ENCODE measurements at regions not wholly inside any gene's neighbourhood (a gene's known extent, or its start where the extent isn't known, plus 50 kb on each side); places are given as distances from the start of the nearest gene placed in this dataset.
A peak's percentile ranks its signal among the peaks of the same experiment; 100 is the strongest.

- Histone ChIP-seq H3K27me3 (no peaks in the 10 kb centered on the region), H3K4me1 (no peaks in the 10 kb centered on the region), H3K36me3 (no peaks in the 10 kb centered on the region), H3K9me3 (peaks cover 0 to 20% (median 10%) of the 10 kb centered on the region in 12 donors), H3K27ac (no peak overlapping the region), H3K4me3 (no peak overlapping the region)
- intact Hi-C loops (cut with DNase I) = no loop called here
- no peak for ATAC-seq
- no peak for DNase-seq
- 78 to 89% (median 83%) methylated on average over 26 of the region's 26 CpGs for WGBS, 4 donors
- no peak for TF ChIP-seq POLR2A (IDR thresholded peaks at IDR 0.05)
- no peak for TF ChIP-seq CTCF (IDR thresholded peaks at IDR 0.05)
Observed at GRCh38 chr1:214753236-214753852, 150.3 kb downstream of the CENPF start.

GRCh38 chr1:214761030-214761429 is 158.0 kb downstream of the CENPF start:
- intact Hi-C loops (cut with DNase I) = no loop called here
- H3K27me3 ChIP-seq = no peaks in the 10 kb centered on the region
- DNase-seq (no peak), ATAC-seq (no peak)
- no peaks in the 10 kb centered on the region for H3K36me3 ChIP-seq
- H3K27ac ChIP-seq = no peak overlapping the region
- H3K4me3 ChIP-seq = no peak overlapping the region
- peaks cover 0 to 74% (median 47%) of the 10 kb centered on the region in 12 donors for H3K9me3 ChIP-seq
- no peak for TF ChIP-seq POLR2A (IDR thresholded peaks at IDR 0.05)
- no peak for TF ChIP-seq CTCF (IDR thresholded peaks at IDR 0.05)
- WGBS, 4 donors = 78 to 87% (median 85%) methylated on average over 1 of the region's 1 CpG
- no peaks in the 10 kb centered on the region for H3K4me1 ChIP-seq

DNA sequence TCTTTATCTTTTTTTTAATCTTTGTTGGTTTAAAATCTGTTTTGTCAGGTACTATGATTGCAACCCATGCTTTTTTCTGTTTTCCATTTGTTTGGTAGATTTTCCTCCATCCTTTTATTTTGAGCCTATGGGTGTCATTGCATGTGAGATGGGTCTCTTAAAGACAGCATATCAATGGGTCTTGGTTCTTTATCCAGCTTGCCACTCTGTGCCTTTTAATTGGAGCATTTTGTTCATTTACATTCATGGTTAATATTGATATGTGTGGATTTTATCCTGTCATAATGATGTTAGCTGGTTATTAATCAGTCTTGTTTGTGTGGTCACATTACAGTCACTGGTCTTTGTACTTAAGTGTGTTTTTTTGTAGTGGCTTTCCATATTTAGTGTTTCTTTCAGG is 159.9 kb downstream of the CENPF start:
- intact Hi-C loops (cut with DNase I) = no loop called here
- no peaks in the 10 kb centered on the region for H3K36me3 ChIP-seq

GRCh38 chr1:214764502-214764901 is 161.5 kb downstream of the CENPF start:
- ATAC-seq (no peak), DNase-seq (peak in 1 of 5 donors; percentile 7)
- Histone ChIP-seq H3K27ac (no peak overlapping the region), H3K27me3 (no peaks in the 10 kb centered on the region), H3K4me1 (no peaks in the 10 kb centered on the region), H3K9me3 (peaks cover 0 to 49% (median 32%) of the 10 kb centered on the region in 12 donors), H3K36me3 (no peaks in the 10 kb centered on the region), H3K4me3 (no peak overlapping the region)
- intact Hi-C loops (cut with DNase I) = no loop called here
- 60 to 75% (median 68%) methylated on average over 1 of the region's 1 CpG; no CpG with 5 or more reads in 1 of the 4 donors for WGBS, 4 donors
- no peak for TF ChIP-seq POLR2A (IDR thresholded peaks at IDR 0.05)
- no peak for TF ChIP-seq CTCF (IDR thresholded peaks at IDR 0.05)

More for the DNA sequence above, 159.9 kb downstream of the CENPF start:
- H3K4me3 ChIP-seq = no peak overlapping the region
- DNase-seq (no peak), ATAC-seq (no peak)
- no peak for TF ChIP-seq POLR2A (IDR thresholded peaks at IDR 0.05)
- TF ChIP-seq CTCF (IDR thresholded peaks at IDR 0.05) = no peak
- H3K4me1 ChIP-seq = no peaks in the 10 kb centered on the region
- no peaks in the 10 kb centered on the region for H3K27me3 ChIP-seq
- H3K9me3 ChIP-seq = peaks cover 0 to 61% (median 36%) of the 10 kb centered on the region in 12 donors
- H3K27ac ChIP-seq = no peak overlapping the region

Data from heart left ventricle (tissue), 16 donors.